ENCODE measurements at regions not wholly inside any gene's neighbourhood (a gene's known extent, or its start where the extent isn't known, plus 50 kb on each side); places are given as distances from the start of the nearest gene placed in this dataset.

DNA sequence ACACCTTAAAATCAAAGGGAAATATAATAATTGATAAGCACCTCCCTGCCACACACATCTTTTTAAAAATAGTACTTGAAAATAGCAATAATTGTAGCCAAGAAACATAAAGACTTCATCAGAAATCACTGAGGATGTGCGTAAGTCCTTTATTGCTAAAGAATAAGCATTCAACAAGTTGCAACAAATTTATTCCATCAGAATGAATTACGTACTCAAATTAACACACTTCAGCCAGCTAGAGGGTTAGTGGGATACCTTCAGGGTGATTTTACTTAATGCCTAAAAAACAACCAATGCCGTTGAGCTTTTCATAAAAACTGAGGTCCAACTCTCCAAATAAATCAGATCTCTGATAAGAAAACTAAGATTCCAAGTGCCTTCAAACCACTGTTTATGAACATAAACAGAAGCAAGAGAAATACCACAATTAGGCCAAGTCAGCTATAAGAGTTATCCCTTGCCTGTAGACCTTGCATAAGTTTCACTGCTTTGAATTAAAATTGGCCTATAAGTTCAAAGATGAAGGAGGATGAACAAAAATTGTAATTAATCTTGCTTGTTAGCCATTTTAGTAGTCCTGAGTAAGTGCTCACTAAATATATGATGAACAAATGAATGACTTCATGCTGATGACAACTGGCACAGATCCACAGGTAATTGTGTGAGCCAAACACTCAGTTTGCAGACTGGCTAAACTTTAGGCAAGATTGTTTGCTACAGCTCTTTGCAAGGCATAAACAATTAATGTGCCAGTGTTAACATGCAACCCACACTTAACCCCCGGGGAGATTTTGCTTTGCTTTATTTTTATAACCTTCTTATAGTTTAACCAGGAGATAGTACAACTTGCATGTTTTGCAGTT is 375.1 kb upstream of the THBS1 start:
- Histone ChIP-seq H3K27me3 (replicated peaks; ENCODE audit: insufficient read depth, low read length) (no peaks in the 10 kb centered on the region), H3K9me3 (replicated peaks; ENCODE audit: insufficient read depth, low read length) (no peaks in the 10 kb centered on the region), H2AFZ (ENCODE audit: low read length) (no peak overlapping the region), H3K9ac (ENCODE audit: low read length) (no peak overlapping the region), H3K4me2 (ENCODE audit: low read depth, low read length) (no peak overlapping the region), H3K36me3 (replicated peaks; ENCODE audit: insufficient read depth, low read length) (no peaks in the 10 kb centered on the region), H3K79me2 (ENCODE audit: low read length) (no peaks in the 10 kb centered on the region), H3K4me1 (ENCODE audit: low read length) (no peaks in the 10 kb centered on the region), H4K20me1 (ENCODE audit: insufficient read depth, low read length) (no peaks in the 10 kb centered on the region), H3K4me3 (ENCODE audit: low read length) (no peak overlapping the region), H3F3A (ENCODE audit: insufficient read depth, low read length) (no peaks in the 10 kb centered on the region), H3K9me2 (replicated peaks; ENCODE audit: insufficient read depth, low read length) (no peaks in the 10 kb centered on the region), H3K27ac (ENCODE audit: low read length) (no peak overlapping the region)
- DNase-seq, result no peak
- TF ChIP-seq EZH2phosphoT487 (IDR thresholded peaks at IDR 0.05; ENCODE audit: low read length) (no peak), EZH2 (optimal IDR thresholded peaks at IDR 0.05; ENCODE audit: low read depth, low read length) (no peak)
- TF ChIP-seq, protein P1, sequence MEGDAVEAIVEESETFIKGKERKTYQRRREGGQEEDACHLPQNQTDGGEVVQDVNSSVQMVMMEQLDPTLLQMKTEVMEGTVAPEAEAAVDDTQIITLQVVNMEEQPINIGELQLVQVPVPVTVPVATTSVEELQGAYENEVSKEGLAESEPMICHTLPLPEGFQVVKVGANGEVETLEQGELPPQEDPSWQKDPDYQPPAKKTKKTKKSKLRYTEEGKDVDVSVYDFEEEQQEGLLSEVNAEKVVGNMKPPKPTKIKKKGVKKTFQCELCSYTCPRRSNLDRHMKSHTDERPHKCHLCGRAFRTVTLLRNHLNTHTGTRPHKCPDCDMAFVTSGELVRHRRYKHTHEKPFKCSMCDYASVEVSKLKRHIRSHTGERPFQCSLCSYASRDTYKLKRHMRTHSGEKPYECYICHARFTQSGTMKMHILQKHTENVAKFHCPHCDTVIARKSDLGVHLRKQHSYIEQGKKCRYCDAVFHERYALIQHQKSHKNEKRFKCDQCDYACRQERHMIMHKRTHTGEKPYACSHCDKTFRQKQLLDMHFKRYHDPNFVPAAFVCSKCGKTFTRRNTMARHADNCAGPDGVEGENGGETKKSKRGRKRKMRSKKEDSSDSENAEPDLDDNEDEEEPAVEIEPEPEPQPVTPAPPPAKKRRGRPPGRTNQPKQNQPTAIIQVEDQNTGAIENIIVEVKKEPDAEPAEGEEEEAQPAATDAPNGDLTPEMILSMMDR (IDR thresholded peaks at IDR 0.05; ENCODE audit: low read length), result no peak

DNA sequence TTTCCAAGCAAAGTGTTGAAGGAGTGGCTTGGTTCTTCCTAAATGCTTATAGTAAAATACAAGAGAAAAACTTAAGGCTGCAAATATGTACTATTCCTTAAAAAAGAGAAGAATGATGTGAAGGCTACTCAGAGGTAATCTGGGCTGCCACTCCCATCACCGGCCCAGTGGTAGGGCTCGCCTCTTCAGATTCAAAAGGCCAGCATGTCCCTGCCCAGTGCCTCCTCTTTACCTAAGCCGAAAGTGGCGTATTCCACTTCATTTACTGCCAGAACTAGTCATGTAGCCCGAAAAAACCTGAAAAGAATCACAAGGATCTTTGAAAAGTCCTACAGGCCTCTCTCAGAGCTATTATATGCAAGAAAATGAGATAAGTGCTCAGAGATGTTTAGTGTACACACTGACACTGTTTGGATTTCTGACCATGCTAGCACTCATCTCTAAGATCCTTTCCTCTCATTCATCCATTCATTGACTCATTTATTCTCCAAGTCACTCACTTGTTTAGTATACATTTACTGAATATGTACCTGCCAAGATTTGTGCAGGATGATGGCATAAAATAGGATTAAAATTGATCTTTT is 373.3 kb upstream of the THBS1 start:
- Histone ChIP-seq H3K9ac (ENCODE audit: low read length) (no peak overlapping the region), H4K20me1 (ENCODE audit: insufficient read depth, low read length) (no peaks in the 10 kb centered on the region), H3K36me3 (replicated peaks; ENCODE audit: insufficient read depth, low read length) (no peaks in the 10 kb centered on the region), H3K79me2 (ENCODE audit: low read length) (no peaks in the 10 kb centered on the region), H3K4me1 (ENCODE audit: low read length) (no peaks in the 10 kb centered on the region), H2AFZ (ENCODE audit: low read length) (no peak overlapping the region), H3K9me3 (replicated peaks; ENCODE audit: insufficient read depth, low read length) (no peaks in the 10 kb centered on the region), H3K9me2 (replicated peaks; ENCODE audit: insufficient read depth, low read length) (no peaks in the 10 kb centered on the region), H3K4me2 (ENCODE audit: low read depth, low read length) (no peak overlapping the region), H3K27me3 (replicated peaks; ENCODE audit: insufficient read depth, low read length) (no peaks in the 10 kb centered on the region), H3F3A (ENCODE audit: insufficient read depth, low read length) (no peaks in the 10 kb centered on the region), H3K27ac (ENCODE audit: low read length) (no peak overlapping the region), H3K4me3 (ENCODE audit: low read length) (no peak overlapping the region)
- TF ChIP-seq, protein P1 (IDR thresholded peaks at IDR 0.05; ENCODE audit: low read length), result no peak
- no peak for TF ChIP-seq EZH2 (optimal IDR thresholded peaks at IDR 0.05; ENCODE audit: low read depth, low read length)
- TF ChIP-seq EZH2phosphoT487 (IDR thresholded peaks at IDR 0.05; ENCODE audit: low read length), result no peak
- no peak for DNase-seq

DNA sequence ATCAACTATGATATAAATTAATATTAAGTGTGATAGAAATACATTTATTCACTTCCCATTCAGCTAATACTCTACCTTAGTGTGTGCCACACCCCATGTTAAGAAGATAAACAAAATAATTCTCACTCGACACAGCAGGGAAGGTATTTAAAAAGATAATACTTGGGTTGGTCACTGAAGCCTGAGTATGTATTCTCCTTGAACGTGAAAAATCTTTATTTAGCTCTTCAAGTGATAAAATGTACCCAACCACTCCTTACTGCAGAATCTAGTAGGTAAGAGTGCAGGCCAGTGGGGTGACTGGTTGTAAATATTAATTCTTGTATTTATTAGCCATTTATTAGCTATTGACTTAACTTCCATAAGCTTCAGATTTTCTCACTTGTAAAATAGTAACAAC is 372.7 kb upstream of the THBS1 start:
- H3K36me3 ChIP-seq (replicated peaks; ENCODE audit: insufficient read depth, low read length), result no peaks in the 10 kb centered on the region
- TF ChIP-seq EZH2phosphoT487 (IDR thresholded peaks at IDR 0.05; ENCODE audit: low read length) (no peak), EZH2 (optimal IDR thresholded peaks at IDR 0.05; ENCODE audit: low read depth, low read length) (no peak)
- TF ChIP-seq, protein P1 (IDR thresholded peaks at IDR 0.05; ENCODE audit: low read length), result no peak
- no peak for DNase-seq
- no peaks in the 10 kb centered on the region for H3K27me3 ChIP-seq (replicated peaks; ENCODE audit: insufficient read depth, low read length)
- no peaks in the 10 kb centered on the region for H4K20me1 ChIP-seq (ENCODE audit: insufficient read depth, low read length)
- H3K27ac ChIP-seq (ENCODE audit: low read length), result no peak overlapping the region
- H3K9me2 ChIP-seq (replicated peaks; ENCODE audit: insufficient read depth, low read length), result no peaks in the 10 kb centered on the region
- no peaks in the 10 kb centered on the region for H3K79me2 ChIP-seq (ENCODE audit: low read length)
- H3K9me3 ChIP-seq (replicated peaks; ENCODE audit: insufficient read depth, low read length), result no peaks in the 10 kb centered on the region
- H3K4me3 ChIP-seq (ENCODE audit: low read length), result no peak overlapping the region
- H3K4me2 ChIP-seq (ENCODE audit: low read depth, low read length), result no peak overlapping the region
- H3K9ac ChIP-seq (ENCODE audit: low read length), result no peak overlapping the region
- no peak overlapping the region for H2AFZ ChIP-seq (ENCODE audit: low read length)
- no peaks in the 10 kb centered on the region for H3F3A ChIP-seq (ENCODE audit: insufficient read depth, low read length)
- H3K4me1 ChIP-seq (ENCODE audit: low read length), result no peaks in the 10 kb centered on the region

Measured in MM.1S (cell line).